Astrocyte of the spinal cord (primary cell): ENCODE measurements at regions not wholly inside any gene's neighbourhood (a gene's known extent, or its start where the extent isn't known, plus 50 kb on each side); places are given as distances from the start of the nearest gene placed in this dataset.

Source experiments
- DNase-seq: peaks from one replicate; pipeline ENCODE4 v3.0.0; 2011; ENCODE audit warnings: low read depth, low spot score
- H3K4me3 ChIP-seq: 2 replicates; pipeline ENCODE4 v1.5.1; 2011; ENCODE audit warnings: low read depth, mild to moderate bottlenecking, low read length, moderate library complexity
- CTCF ChIP-seq: IDR thresholded peaks from 2 replicates; pipeline ENCODE4 v1.5.1; 2012; ENCODE audit warnings: low read depth, mild to moderate bottlenecking, low read length, inconsistent platforms
- in situ Hi-C: cut with HindIII; loops from 2 replicates; pipeline ENCODE4 v1.10.0; 2017; ENCODE audit warnings: low sequenced_read_pairs

- no peak for TF ChIP-seq CTCF
- peak; percentile 71 for DNase-seq
- in situ Hi-C loops = no loop called here
- H3K4me3 ChIP-seq = no peak overlapping the region
Measured at GRCh38 chr1:172761581-172762486, 102.9 kb downstream of the FASLG start.

- TF ChIP-seq CTCF = no peak
- no peak for DNase-seq
- no peak overlapping the region for H3K4me3 ChIP-seq
- in situ Hi-C loops = no loop called here
Measured at GRCh38 chr1:172763057-172763456, 104.2 kb downstream of the FASLG start.

- no peak overlapping the region for H3K4me3 ChIP-seq
- no peak for TF ChIP-seq CTCF
- no peak for DNase-seq
- in situ Hi-C loops = no loop called here
Measured at GRCh38 chr1:172764378-172764777, 105.5 kb downstream of the FASLG start.

GRCh38 chr1:172766462-172766861, 107.6 kb downstream of the FASLG start:
- no peak overlapping the region for H3K4me3 ChIP-seq
- in situ Hi-C loops = no loop called here
- TF ChIP-seq CTCF = no peak
- no peak for DNase-seq

GRCh38 chr1:172770071-172770470, 111.2 kb downstream of the FASLG start:
- no peak overlapping the region for H3K4me3 ChIP-seq
- in situ Hi-C loops = no loop called here

GRCh38 chr1:172774561-172774960, 115.7 kb downstream of the FASLG start:
- no peak for TF ChIP-seq CTCF

More at GRCh38 chr1:172770071-172770470, 111.2 kb downstream of the FASLG start:
- DNase-seq = no peak
- no peak for TF ChIP-seq CTCF

More at GRCh38 chr1:172774561-172774960, 115.7 kb downstream of the FASLG start:
- DNase-seq = no peak
- in situ Hi-C loops = no loop called here
- no peak overlapping the region for H3K4me3 ChIP-seq
